ENCODE measurements at regions not wholly inside any gene's neighbourhood (a gene's known extent, or its start where the extent isn't known, plus 50 kb on each side); places are given as distances from the start of the nearest gene placed in this dataset.

DNA sequence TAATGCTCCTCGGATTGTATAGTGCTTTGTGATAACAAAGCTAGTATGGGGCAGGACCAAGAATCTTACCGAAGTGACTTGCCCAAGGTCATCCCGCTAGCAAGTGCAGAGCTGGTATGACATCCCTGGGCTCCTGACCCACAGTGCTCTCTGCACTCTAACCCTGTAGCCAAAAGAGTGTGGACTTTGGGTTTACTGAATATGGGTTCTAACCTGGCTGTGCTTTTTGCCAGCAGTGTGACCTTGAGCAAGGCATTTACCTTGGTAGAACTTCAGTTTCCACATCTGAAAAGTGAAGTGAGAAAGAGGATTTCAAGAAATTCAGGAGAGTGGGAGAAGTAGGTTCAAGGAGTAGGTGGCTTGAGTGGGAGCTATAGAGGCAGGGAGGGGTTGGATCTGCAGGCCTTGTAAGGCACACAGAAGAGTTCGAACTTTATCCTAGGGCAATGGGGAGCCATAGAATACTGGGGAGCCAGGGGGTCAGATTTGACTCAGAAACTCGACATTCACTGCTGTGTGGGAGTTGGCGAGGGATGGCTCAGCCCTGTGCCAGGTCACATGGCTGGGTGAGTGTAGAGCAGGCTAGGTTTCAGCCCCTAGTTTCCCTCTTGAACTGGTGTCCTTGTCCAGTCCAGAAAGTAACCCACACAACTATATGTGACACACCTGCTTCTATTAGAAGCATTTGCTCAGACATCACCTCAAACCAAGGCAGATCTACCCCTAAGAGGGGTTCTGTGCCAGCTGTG lies 91.9 kb downstream of the RPLP1 start:
- no peak for TF ChIP-seq POLR2AphosphoS5 (IDR thresholded peaks at IDR 0.05; ENCODE audit: low read depth, low read length)
- TF ChIP-seq TAF1 (IDR thresholded peaks at IDR 0.05; ENCODE audit: low read depth, low read length), result no peak
- no peak for TF ChIP-seq POLR2A (IDR thresholded peaks at IDR 0.05; ENCODE audit: low read depth, low read length)
- TF ChIP-seq SPI1 (IDR thresholded peaks at IDR 0.05; ENCODE audit: low read depth, low read length), result no peak
- TF ChIP-seq POU2F2 (IDR thresholded peaks at IDR 0.05; ENCODE audit: low read depth, low read length), result no peak
